Stimulated activated effector memory CD8-positive, alpha-beta T cell treated with anti-CD3 and anti-CD28 coated beads, Interleukin-12 subunit alpha, Interleukin-12 subunit beta, amount 100 ng/mL, for 72 hours (primary cell): ENCODE measurements at regions not wholly inside any gene's neighbourhood (a gene's known extent, or its start where the extent isn't known, plus 50 kb on each side); places are given as distances from the start of the nearest gene placed in this dataset.

Experiments
- ATAC-seq: fragments of 150-1000 bp; cut with Tn5 transposase; 2 replicates; pipeline ENCODE4 v1.10.0; 2021
- DNase-seq, 2 donors: peaks; one replicate each; pipeline ENCODE4 v3.0.0; 2021 to 2022; ENCODE audit warnings: low spot score in 2 of 2
- H3K27ac Mint-ChIP-seq: one replicate; pipeline ENCODE4 v1.8.0; 2022; ENCODE audit warnings: mild to moderate bottlenecking, mixed read lengths
- H3K36me3 Mint-ChIP-seq: one replicate; pipeline ENCODE4 v1.8.0; 2022; ENCODE audit warnings: mild to moderate bottlenecking, mixed read lengths
- H3K4me1 Mint-ChIP-seq: one replicate; pipeline ENCODE4 v1.8.0; 2022; ENCODE audit warnings: mixed read lengths
- H3K4me3 Mint-ChIP-seq: one replicate; pipeline ENCODE4 v1.8.0; 2022; ENCODE audit warnings: mild to moderate bottlenecking, mixed read lengths
- H3K9me3 Mint-ChIP-seq: one replicate; pipeline ENCODE4 v1.8.0; 2022; ENCODE audit warnings: mixed read lengths

- no peaks in the 10 kb centered on the region for H3K36me3 Mint-ChIP-seq
- no peak overlapping the region for H3K27ac Mint-ChIP-seq
- no peak overlapping the region for H3K4me3 Mint-ChIP-seq
- H3K9me3 Mint-ChIP-seq: peaks cover 10% of the 10 kb centered on the region
- DNase-seq (no peak), ATAC-seq (no peak)
- H3K4me1 Mint-ChIP-seq: no peaks in the 10 kb centered on the region
These were observed 311.2 kb upstream of the FAT3 start for GRCh38 chr11:91913407-91913806.

DNA sequence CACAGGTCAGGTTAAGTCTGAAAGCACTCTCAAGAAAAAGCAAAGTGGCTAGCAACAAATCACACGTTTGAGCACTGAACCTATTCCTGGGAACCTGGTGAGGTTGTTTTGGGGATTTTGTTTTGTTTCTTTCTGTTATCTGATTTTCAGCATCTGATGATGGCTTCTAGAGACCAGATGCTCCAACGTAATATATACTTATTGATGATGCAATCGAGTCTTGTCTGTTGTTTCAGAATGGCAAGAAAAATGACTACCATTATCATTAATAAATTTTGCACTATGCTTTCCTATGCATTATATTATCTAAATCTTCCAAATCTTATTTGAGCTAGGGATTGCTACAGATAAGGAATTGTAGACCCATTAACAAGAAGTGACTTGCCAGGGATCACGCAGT is 312.3 kb upstream of the FAT3 start:
- Mint-ChIP-seq H3K4me1 (no peaks in the 10 kb centered on the region), H3K9me3 (peaks cover 10% of the 10 kb centered on the region), H3K27ac (no peak overlapping the region), H3K36me3 (no peaks in the 10 kb centered on the region), H3K4me3 (no peak overlapping the region)
- ATAC-seq (no peak), DNase-seq (no peak)

DNA sequence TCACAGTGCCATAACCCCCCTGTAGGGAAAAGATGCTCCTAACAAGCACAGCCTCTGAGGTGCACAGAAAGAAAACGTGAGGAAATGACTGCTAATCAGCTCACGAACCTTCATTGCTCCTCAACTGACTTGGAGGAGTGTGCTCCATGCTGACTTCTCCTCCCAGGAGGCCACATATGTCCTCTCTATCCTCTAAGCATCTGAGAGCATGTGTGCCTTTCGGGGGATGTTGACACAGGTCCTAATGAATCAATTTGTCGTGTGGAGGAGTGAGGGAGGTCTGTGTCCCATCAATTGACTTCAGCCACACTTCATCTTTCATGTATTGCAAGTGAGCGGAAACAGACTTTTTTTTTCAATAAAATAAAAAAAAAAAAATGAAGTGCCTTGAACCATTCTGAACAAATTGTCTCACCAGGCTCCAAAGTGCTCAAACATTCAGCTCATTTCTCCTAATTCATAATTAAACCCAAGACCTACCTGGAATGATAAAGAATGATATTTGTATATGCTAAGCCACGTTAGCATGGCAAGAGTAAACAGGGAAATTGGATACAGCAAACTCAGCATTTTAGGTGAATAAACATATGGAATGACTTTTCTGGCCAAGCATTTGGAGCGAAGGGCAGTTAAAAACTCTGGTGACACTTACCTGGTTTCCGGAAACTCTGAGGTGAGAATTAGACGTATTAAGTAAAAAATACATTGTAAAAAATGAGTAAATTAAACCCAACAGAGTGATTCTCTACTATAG is 317.6 kb upstream of the FAT3 start:
- no peaks in the 10 kb centered on the region for H3K36me3 Mint-ChIP-seq
- DNase-seq (no peak), ATAC-seq (no peak)
- H3K27ac Mint-ChIP-seq: no peak overlapping the region
- H3K4me3 Mint-ChIP-seq: no peak overlapping the region
- no peaks in the 10 kb centered on the region for H3K4me1 Mint-ChIP-seq
- H3K9me3 Mint-ChIP-seq: peaks cover 11% of the 10 kb centered on the region

- DNase-seq (no peak), ATAC-seq (no peak)
- Mint-ChIP-seq H3K36me3 (no peaks in the 10 kb centered on the region), H3K9me3 (peaks cover 11% of the 10 kb centered on the region), H3K4me1 (no peaks in the 10 kb centered on the region), H3K4me3 (no peak overlapping the region), H3K27ac (no peak overlapping the region)
These were observed 319.5 kb upstream of the FAT3 start for GRCh38 chr11:91904792-91905785.

- ATAC-seq: no peak
- Mint-ChIP-seq H3K27ac (no peak overlapping the region), H3K9me3 (peaks cover 8% of the 10 kb centered on the region)
These were observed 322.3 kb upstream of the FAT3 start for GRCh38 chr11:91902312-91902711.

GRCh38 chr11:91880660-91881059 is 344.0 kb upstream of the FAT3 start:
- peaks cover 17% of the 10 kb centered on the region for H3K9me3 Mint-ChIP-seq
- no peak overlapping the region for H3K4me3 Mint-ChIP-seq
- no peak overlapping the region for H3K27ac Mint-ChIP-seq
- no peaks in the 10 kb centered on the region for H3K4me1 Mint-ChIP-seq
- no peaks in the 10 kb centered on the region for H3K36me3 Mint-ChIP-seq
- no peak for DNase-seq
- ATAC-seq: no peak

More at GRCh38 chr11:91902312-91902711, 322.3 kb upstream of the FAT3 start:
- DNase-seq: no peak
- Mint-ChIP-seq H3K4me3 (no peak overlapping the region), H3K36me3 (no peaks in the 10 kb centered on the region), H3K4me1 (no peaks in the 10 kb centered on the region)

GRCh38 chr11:91876746-91877145 is 347.9 kb upstream of the FAT3 start:
- Mint-ChIP-seq H3K4me3 (no peak overlapping the region), H3K27ac (no peak overlapping the region), H3K36me3 (no peaks in the 10 kb centered on the region), H3K4me1 (no peaks in the 10 kb centered on the region), H3K9me3 (peaks cover 12% of the 10 kb centered on the region)
- no peak for DNase-seq
- no peak for ATAC-seq

DNA sequence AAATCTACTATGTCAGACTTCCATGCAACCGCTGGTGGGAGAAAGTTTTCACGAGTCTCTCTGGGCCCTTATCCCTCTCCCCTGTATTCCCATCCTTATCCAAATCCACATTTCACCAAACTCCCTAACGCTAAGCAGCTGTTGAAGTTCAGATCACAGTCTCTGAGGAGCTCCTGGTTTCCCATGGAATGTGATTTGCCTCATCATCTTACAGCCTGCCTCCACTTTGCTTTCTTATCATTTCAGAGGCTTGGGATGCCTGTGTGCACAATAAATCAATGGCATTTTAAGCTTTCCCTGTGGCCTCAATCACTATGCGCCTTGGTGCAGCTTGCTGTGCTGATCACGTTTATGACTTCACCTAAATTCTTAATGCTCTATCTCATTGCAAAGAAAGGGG is 352.4 kb upstream of the FAT3 start:
- Mint-ChIP-seq H3K4me1 (no peaks in the 10 kb centered on the region), H3K9me3 (peaks cover 22% of the 10 kb centered on the region), H3K36me3 (no peaks in the 10 kb centered on the region), H3K27ac (no peak overlapping the region), H3K4me3 (no peak overlapping the region)
- no peak for ATAC-seq
- no peak for DNase-seq

DNA sequence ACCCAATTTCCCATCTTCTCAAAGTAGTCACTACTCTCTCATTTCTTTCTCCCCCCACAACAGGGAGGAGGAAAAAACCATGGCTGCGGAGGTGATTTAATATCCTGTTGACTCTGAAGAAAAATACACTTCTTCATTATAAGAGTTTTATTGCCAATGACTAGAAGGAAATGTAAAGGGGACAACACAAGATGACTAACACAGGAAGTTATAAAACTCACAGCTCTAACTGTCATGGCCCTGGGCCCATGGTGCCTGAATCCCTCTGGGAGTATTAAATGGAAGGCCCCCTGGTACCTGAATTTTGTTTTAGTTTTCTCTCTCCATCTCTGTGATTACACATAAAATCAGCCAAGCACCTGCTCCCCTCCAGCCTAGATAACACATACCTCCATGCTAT is 352.8 kb upstream of the FAT3 start:
- no peak overlapping the region for H3K4me3 Mint-ChIP-seq
- no peak for DNase-seq

GRCh38 chr11:91871048-91871447 is 353.6 kb upstream of the FAT3 start:
- Mint-ChIP-seq H3K27ac (no peak overlapping the region), H3K36me3 (no peaks in the 10 kb centered on the region), H3K4me3 (no peak overlapping the region), H3K4me1 (no peaks in the 10 kb centered on the region), H3K9me3 (peaks cover 29% of the 10 kb centered on the region)
- DNase-seq: no peak
- no peak for ATAC-seq

More for the DNA sequence above, 352.8 kb upstream of the FAT3 start:
- Mint-ChIP-seq H3K27ac (no peak overlapping the region), H3K36me3 (no peaks in the 10 kb centered on the region), H3K4me1 (no peaks in the 10 kb centered on the region), H3K9me3 (peaks cover 24% of the 10 kb centered on the region)
- ATAC-seq: no peak

GRCh38 chr11:91869686-91870085 is 354.9 kb upstream of the FAT3 start:
- H3K9me3 Mint-ChIP-seq: peaks cover 33% of the 10 kb centered on the region
- DNase-seq: no peak
- ATAC-seq: no peak

GRCh38 chr11:91866642-91867041 is 358.0 kb upstream of the FAT3 start:
- Mint-ChIP-seq H3K9me3 (peaks cover 35% of the 10 kb centered on the region), H3K4me3 (no peak overlapping the region), H3K36me3 (no peaks in the 10 kb centered on the region), H3K4me1 (no peaks in the 10 kb centered on the region), H3K27ac (no peak overlapping the region)
- ATAC-seq: no peak
- no peak for DNase-seq

More at GRCh38 chr11:91869686-91870085, 354.9 kb upstream of the FAT3 start:
- Mint-ChIP-seq H3K4me3 (no peak overlapping the region), H3K4me1 (no peaks in the 10 kb centered on the region), H3K27ac (no peak overlapping the region), H3K36me3 (no peaks in the 10 kb centered on the region)

GRCh38 chr11:91860661-91861060 is 364.0 kb upstream of the FAT3 start:
- Mint-ChIP-seq H3K4me1 (no peaks in the 10 kb centered on the region), H3K27ac (no peak overlapping the region), H3K36me3 (no peaks in the 10 kb centered on the region), H3K9me3 (peaks cover 13% of the 10 kb centered on the region), H3K4me3 (no peak overlapping the region)
- ATAC-seq: no peak
- DNase-seq: no peak

DNA sequence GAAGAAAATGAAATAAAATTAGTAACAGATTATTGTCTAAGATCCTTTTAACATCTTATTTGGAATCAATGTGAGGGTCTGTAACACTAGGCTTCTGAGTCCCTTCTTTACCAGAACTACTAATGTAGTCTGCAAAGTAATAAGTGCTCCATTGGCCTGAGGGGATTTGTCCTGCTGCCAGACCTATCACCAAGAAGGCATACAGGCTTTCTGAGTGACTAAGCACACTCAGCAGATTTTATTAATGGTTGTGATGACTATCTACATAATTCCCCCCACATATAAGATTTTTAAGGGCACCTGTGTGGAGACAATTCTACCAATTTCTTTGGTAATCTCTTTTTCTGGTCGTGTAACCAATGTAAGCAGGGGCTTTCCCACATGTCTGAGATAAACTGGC is 365.0 kb upstream of the FAT3 start:
- H3K4me1 Mint-ChIP-seq: no peaks in the 10 kb centered on the region
- no peak overlapping the region for H3K27ac Mint-ChIP-seq
- H3K36me3 Mint-ChIP-seq: no peaks in the 10 kb centered on the region
- DNase-seq (no peak), ATAC-seq (no peak)
- H3K4me3 Mint-ChIP-seq: no peak overlapping the region
- H3K9me3 Mint-ChIP-seq: peaks cover 12% of the 10 kb centered on the region

- no peak overlapping the region for H3K4me3 Mint-ChIP-seq
- peaks cover 8% of the 10 kb centered on the region for H3K9me3 Mint-ChIP-seq
- H3K27ac Mint-ChIP-seq: no peak overlapping the region
- no peaks in the 10 kb centered on the region for H3K4me1 Mint-ChIP-seq
- ATAC-seq (no peak), DNase-seq (no peak)
- no peaks in the 10 kb centered on the region for H3K36me3 Mint-ChIP-seq
These were observed 367.4 kb upstream of the FAT3 start for GRCh38 chr11:91857179-91857578.

GRCh38 chr11:91854780-91855179 is 369.8 kb upstream of the FAT3 start:
- no peak for ATAC-seq
- no peak overlapping the region for H3K27ac Mint-ChIP-seq
- H3K36me3 Mint-ChIP-seq: no peaks in the 10 kb centered on the region
- no peak for DNase-seq
- H3K9me3 Mint-ChIP-seq: peaks cover 4% of the 10 kb centered on the region
- H3K4me1 Mint-ChIP-seq: no peaks in the 10 kb centered on the region
- H3K4me3 Mint-ChIP-seq: no peak overlapping the region
